Brain microvascular endothelial cell (primary cell): ENCODE measurements at regions not wholly inside any gene's neighbourhood (a gene's known extent, or its start where the extent isn't known, plus 50 kb on each side); places are given as distances from the start of the nearest gene placed in this dataset.

ENCODE experiments used
- DNase-seq: peaks from one replicate; pipeline ENCODE4 v3.0.0-alpha.2; 2020
- H3K27ac ChIP-seq: fragments of 250-450 bp; sonication (Bioruptor Pico); 2 replicates; pipeline ENCODE4 v1.5.1; 2020; ENCODE audit warnings: mild to moderate bottlenecking, moderate library complexity
- H3K27me3 ChIP-seq: fragments of 250-450 bp; sonication (Bioruptor Pico); replicated peaks from 2 replicates; pipeline ENCODE4 v1.5.1; 2020; ENCODE audit warnings: mild to moderate bottlenecking
- H3K36me3 ChIP-seq: fragments of 250-450 bp; sonication (Bioruptor Pico); replicated peaks from 2 replicates; pipeline ENCODE4 v1.5.1; 2020; ENCODE audit warnings: mild to moderate bottlenecking
- H3K4me3 ChIP-seq: 2 replicates; pipeline ENCODE4 v1.5.1; 2011; ENCODE audit warnings: low read depth, mild to moderate bottlenecking, control low read depth, low read length, moderate library complexity
- in situ Hi-C: cut with HindIII; loops from 2 replicates; pipeline ENCODE4 v1.10.0; 2017; ENCODE audit warnings: low sequenced_read_pairs, low pct_ligation_motif_present
- TF ChIP-seq, protein P1 (sequence below): IDR thresholded peaks from 2 replicates; pipeline ENCODE4 v1.5.1; 2011; ENCODE audit warnings: low read depth, mild to moderate bottlenecking, moderate library complexity, low read length, control low read depth, inconsistent platforms; ENCODE audit errors: missing control alignments

DNA sequence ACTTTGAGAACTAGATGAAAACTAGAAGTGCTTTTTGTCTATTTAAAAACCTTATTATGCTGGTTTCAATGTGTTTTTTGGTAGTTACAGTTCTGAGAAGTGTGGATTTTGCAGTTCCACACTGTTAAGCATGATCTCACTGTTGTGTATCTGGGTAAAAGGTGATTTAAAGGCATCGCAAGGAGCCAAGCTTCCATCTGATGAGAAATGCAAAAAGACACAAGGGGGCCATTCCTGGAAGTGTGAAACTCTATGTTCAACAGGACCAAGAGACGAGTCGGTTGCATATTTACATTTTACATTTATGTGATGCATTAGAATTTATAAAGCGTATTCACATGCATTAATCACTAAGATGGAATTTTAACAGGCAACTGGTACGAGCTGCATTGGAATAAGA is 490.8 kb downstream of the NPIPA7 start:
- H3K36me3 ChIP-seq = no peaks in the 10 kb centered on the region

GRCh38 chr16:16871196-16871595 is 492.3 kb downstream of the NPIPA7 start:
- in situ Hi-C loops = no loop called here
- Histone ChIP-seq H3K36me3 (no peaks in the 10 kb centered on the region), H3K27ac (no peak overlapping the region), H3K27me3 (no peaks in the 10 kb centered on the region), H3K4me3 (no peak overlapping the region)
- no peak for DNase-seq
- TF ChIP-seq, protein P1, sequence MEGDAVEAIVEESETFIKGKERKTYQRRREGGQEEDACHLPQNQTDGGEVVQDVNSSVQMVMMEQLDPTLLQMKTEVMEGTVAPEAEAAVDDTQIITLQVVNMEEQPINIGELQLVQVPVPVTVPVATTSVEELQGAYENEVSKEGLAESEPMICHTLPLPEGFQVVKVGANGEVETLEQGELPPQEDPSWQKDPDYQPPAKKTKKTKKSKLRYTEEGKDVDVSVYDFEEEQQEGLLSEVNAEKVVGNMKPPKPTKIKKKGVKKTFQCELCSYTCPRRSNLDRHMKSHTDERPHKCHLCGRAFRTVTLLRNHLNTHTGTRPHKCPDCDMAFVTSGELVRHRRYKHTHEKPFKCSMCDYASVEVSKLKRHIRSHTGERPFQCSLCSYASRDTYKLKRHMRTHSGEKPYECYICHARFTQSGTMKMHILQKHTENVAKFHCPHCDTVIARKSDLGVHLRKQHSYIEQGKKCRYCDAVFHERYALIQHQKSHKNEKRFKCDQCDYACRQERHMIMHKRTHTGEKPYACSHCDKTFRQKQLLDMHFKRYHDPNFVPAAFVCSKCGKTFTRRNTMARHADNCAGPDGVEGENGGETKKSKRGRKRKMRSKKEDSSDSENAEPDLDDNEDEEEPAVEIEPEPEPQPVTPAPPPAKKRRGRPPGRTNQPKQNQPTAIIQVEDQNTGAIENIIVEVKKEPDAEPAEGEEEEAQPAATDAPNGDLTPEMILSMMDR = no peak

More for the DNA sequence above, 490.8 kb downstream of the NPIPA7 start:
- Histone ChIP-seq H3K4me3 (no peak overlapping the region), H3K27me3 (no peaks in the 10 kb centered on the region), H3K27ac (no peak overlapping the region)
- TF ChIP-seq, protein P1 = no peak
- no peak for DNase-seq
- in situ Hi-C loops = no loop called here

GRCh38 chr16:16877061-16877460 is 498.1 kb downstream of the NPIPA7 start:
- in situ Hi-C loops = no loop called here
- no peak for DNase-seq
- no peak overlapping the region for H3K27ac ChIP-seq
- no peaks in the 10 kb centered on the region for H3K27me3 ChIP-seq
- H3K4me3 ChIP-seq = no peak overlapping the region
- TF ChIP-seq, protein P1 = no peak
- no peaks in the 10 kb centered on the region for H3K36me3 ChIP-seq

GRCh38 chr16:16879567-16880251 is 500.8 kb downstream of the NPIPA7 start:
- H3K27ac ChIP-seq = no peak overlapping the region
- H3K27me3 ChIP-seq = no peaks in the 10 kb centered on the region
- TF ChIP-seq, protein P1 = no peak
- no peak for DNase-seq
- H3K4me3 ChIP-seq = no peak overlapping the region
- H3K36me3 ChIP-seq = no peaks in the 10 kb centered on the region
- in situ Hi-C loops = no loop called here

GRCh38 chr16:16881814-16882213 is 502.9 kb downstream of the NPIPA7 start:
- in situ Hi-C loops = no loop called here
- H3K27me3 ChIP-seq = no peaks in the 10 kb centered on the region
- DNase-seq = no peak
- H3K27ac ChIP-seq = no peak overlapping the region
- no peaks in the 10 kb centered on the region for H3K36me3 ChIP-seq
- no peak overlapping the region for H3K4me3 ChIP-seq
- TF ChIP-seq, protein P1 = no peak

DNA sequence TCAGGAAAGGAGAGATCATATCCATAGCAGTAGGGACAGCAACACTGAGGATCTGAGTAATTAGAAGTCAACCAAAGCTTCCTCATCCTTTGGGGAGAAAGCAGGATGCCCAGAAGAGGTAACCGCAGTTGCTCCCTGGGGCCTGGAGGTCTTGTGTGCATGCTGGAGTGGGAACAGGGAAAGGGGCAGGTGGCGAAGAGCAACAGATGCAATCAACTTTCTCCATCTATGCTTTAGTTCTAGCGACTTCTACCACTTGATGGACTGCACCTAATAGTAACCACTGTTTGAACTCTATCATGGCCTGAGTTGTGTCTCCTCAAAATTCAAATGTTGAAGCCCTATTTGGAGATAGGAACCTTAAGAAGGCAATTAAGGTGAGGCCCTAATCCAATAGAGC is 503.8 kb downstream of the NPIPA7 start:
- TF ChIP-seq, protein P1 = no peak
- in situ Hi-C loops = no loop called here

More for the DNA sequence above, 503.8 kb downstream of the NPIPA7 start:
- Histone ChIP-seq H3K27ac (no peak overlapping the region), H3K27me3 (no peaks in the 10 kb centered on the region), H3K36me3 (no peaks in the 10 kb centered on the region), H3K4me3 (no peak overlapping the region)
- no peak for DNase-seq
